ENCODE measurements at regions not wholly inside any gene's neighbourhood (a gene's known extent, or its start where the extent isn't known, plus 50 kb on each side); places are given as distances from the start of the nearest gene placed in this dataset.
"Not testable (repeated sequence)": the region's sequence is repeated elsewhere in the genome, so short reads cannot be mapped to it uniquely, and the experiment has no call there.

GRCh38 chr2:242130682-242131081 lies 261.2 kb downstream of the RTP5 start:
- DNase-seq = not testable (repeated sequence)

- not testable (repeated sequence) for DNase-seq
Measured at GRCh38 chr2:242159921-242160320, 290.4 kb downstream of the RTP5 start.

GRCh38 chr2:242165115-242165514 lies 295.6 kb downstream of the RTP5 start:
- DNase-seq = not testable (repeated sequence)

GRCh38 chr2:242171290-242171689 lies 301.8 kb downstream of the RTP5 start:
- not testable (repeated sequence) for DNase-seq
